Mesothelial cell of epicardium (in vitro differentiated cells): ENCODE measurements at regions not wholly inside any gene's neighbourhood (a gene's known extent, or its start where the extent isn't known, plus 50 kb on each side); places are given as distances from the start of the nearest gene placed in this dataset.

ENCODE experiments used
- DNase-seq, 2 experiments: peaks; one replicate each; pipeline ENCODE4 v3.0.0; 2021; ENCODE audit warnings: low spot score in 2 of 2; ENCODE audit not compliant: unreplicated experiment in 2 of 2
- H3K27ac Mint-ChIP-seq: 2 replicates; pipeline ENCODE4 v1.8.0; 2021; ENCODE audit warnings: mixed read lengths
- H3K27me3 Mint-ChIP-seq: 2 replicates; pipeline ENCODE4 v1.8.0; 2021; ENCODE audit warnings: low read depth, mixed read lengths
- H3K36me3 Mint-ChIP-seq: 2 replicates; pipeline ENCODE4 v1.8.0; 2021; ENCODE audit warnings: mixed read lengths
- H3K4me1 Mint-ChIP-seq: 2 replicates; pipeline ENCODE4 v1.8.0; 2021; ENCODE audit warnings: mixed read lengths
- H3K4me3 Mint-ChIP-seq: 2 replicates; pipeline ENCODE4 v1.8.0; 2021; ENCODE audit warnings: mild to moderate bottlenecking, moderate library complexity, mixed read lengths
- H3K9me3 Mint-ChIP-seq: 2 replicates; pipeline ENCODE4 v1.8.0; 2021; ENCODE audit warnings: mixed read lengths
- TF ChIP-seq, protein P1 (sequence below): fragments of 200-600 bp; sonication (generic); IDR thresholded peaks from one replicate; pipeline ENCODE4 v1.5.0; 2021; ENCODE audit warnings: antibody characterized with exemption; ENCODE audit not compliant: unreplicated experiment

DNA sequence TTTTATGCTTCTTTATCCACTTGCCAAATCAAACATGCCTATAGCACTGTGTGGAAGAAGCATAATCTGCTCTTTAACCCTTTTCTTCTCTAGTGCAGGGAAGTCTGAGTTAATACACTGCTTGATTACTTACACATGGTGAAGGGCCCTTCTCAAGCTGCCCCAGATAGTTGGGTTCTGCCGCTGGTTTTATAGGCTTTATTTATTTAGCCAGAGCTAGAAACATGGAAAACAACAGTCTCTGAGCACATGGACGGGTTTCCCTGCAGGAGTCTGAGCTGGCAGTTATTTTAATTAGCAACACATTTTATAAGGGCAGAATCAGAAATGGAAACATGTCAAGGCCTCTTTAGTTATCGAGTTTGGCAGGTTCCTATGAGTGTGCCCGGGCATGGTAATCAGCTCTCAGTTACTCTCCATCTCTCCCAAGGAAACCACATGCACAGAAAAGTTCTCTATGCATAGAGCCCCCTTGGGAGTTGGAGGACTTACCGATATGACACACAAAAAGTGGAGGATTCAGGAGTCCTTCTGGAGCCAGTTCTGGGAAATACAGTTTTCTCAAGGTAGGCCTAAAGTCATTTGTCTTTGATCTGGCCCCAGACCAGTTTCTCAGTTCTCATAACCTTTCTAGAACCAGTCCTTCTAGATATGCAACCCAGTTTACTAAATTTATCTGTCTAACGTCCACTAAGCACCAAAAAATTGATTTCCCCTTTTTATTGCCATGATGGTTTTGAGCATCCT is 564.8 kb downstream of the ACTL7B start:
- Mint-ChIP-seq H3K36me3 (no peaks in the 10 kb centered on the region), H3K4me1 (peaks cover 2% of the 10 kb centered on the region), H3K27ac (no peak overlapping the region), H3K27me3 (no peaks in the 10 kb centered on the region), H3K9me3 (no peaks in the 10 kb centered on the region), H3K4me3 (no peak overlapping the region)
- DNase-seq, result no peak
- TF ChIP-seq, protein P1, sequence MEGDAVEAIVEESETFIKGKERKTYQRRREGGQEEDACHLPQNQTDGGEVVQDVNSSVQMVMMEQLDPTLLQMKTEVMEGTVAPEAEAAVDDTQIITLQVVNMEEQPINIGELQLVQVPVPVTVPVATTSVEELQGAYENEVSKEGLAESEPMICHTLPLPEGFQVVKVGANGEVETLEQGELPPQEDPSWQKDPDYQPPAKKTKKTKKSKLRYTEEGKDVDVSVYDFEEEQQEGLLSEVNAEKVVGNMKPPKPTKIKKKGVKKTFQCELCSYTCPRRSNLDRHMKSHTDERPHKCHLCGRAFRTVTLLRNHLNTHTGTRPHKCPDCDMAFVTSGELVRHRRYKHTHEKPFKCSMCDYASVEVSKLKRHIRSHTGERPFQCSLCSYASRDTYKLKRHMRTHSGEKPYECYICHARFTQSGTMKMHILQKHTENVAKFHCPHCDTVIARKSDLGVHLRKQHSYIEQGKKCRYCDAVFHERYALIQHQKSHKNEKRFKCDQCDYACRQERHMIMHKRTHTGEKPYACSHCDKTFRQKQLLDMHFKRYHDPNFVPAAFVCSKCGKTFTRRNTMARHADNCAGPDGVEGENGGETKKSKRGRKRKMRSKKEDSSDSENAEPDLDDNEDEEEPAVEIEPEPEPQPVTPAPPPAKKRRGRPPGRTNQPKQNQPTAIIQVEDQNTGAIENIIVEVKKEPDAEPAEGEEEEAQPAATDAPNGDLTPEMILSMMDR, result no peak

DNA sequence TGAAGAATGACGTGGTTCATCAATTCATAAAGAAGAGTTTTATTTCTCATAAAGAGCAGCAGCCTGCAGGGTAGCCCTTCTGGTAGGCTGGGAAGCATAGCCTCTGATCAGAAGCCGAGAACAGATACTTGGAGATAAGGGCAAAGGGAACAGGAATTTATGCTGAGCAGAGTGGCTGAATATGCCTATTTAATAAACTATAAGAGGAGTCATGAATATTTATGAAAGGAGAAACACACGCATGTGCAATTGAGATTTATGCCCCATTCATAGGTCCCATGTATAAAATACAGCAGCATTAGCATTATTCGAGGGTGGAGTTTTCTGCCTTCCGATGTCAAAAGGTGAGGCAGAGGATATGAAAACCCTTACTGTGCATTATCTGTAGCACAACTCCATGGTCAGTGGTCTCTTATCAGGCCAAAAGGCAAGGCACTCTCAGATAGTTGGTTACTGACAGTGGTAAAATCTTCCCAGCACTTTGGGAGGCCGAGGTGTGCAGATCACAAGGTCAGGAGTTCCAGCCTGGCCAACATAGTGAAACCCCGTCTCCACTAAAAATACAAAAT is 569.1 kb downstream of the ACTL7B start:
- no peak for DNase-seq
- peaks cover 3% of the 10 kb centered on the region for H3K9me3 Mint-ChIP-seq
- no peaks in the 10 kb centered on the region for H3K27me3 Mint-ChIP-seq
- H3K4me3 Mint-ChIP-seq, result no peak overlapping the region
- no peaks in the 10 kb centered on the region for H3K36me3 Mint-ChIP-seq
- TF ChIP-seq, protein P1, result no peak
- H3K4me1 Mint-ChIP-seq, result no peaks in the 10 kb centered on the region
- H3K27ac Mint-ChIP-seq, result no peak overlapping the region

DNA sequence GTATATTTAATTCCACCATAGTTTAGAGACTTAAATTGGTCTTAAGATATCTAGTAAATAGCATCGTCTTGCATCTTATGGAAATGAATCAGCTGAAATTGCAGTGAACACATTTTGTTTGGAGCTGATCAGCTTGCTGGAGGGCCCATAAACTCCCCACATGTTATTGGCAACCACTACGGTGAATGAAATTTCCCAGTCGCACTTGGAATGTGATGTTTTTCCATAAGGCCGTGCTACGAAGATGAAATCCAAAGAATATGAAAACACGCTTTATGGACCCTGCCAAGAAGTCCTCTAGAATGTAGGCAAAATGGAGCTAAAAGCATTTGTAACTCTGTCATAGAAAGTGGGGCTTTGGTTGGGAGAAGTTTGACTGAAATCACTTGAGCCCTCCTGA is 572.1 kb downstream of the ACTL7B start:
- peaks cover 3% of the 10 kb centered on the region for H3K9me3 Mint-ChIP-seq
- H3K36me3 Mint-ChIP-seq, result no peaks in the 10 kb centered on the region
- no peak overlapping the region for H3K4me3 Mint-ChIP-seq
- TF ChIP-seq, protein P1, result no peak
- DNase-seq, result no peak
- H3K27ac Mint-ChIP-seq, result no peak overlapping the region
- H3K27me3 Mint-ChIP-seq, result peaks cover 4% of the 10 kb centered on the region
- no peaks in the 10 kb centered on the region for H3K4me1 Mint-ChIP-seq

DNA sequence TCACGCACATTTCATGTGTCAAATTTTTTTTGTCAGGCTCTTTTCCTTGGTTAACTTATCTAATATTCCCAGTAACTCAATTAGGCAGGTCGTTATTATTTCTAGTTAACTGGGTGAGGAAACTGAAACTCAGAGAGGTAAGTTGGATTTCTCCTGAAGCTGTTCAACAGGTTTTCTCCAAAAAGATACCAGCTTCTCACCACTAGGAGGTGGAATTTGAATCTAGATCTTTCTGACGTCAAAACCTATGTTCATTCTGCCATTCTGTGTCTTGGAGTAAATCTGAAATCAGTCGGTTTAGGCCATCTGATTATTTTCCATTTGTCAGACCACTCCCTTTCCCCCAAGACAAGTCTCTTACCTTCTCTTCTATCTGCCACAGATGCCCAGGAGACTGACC is 572.9 kb downstream of the ACTL7B start:
- TF ChIP-seq, protein P1, result peak; percentile 49
- Mint-ChIP-seq H3K27ac (no peak overlapping the region), H3K36me3 (no peaks in the 10 kb centered on the region), H3K4me1 (no peaks in the 10 kb centered on the region), H3K4me3 (no peak overlapping the region), H3K27me3 (peaks cover 4% of the 10 kb centered on the region), H3K9me3 (peaks cover 3% of the 10 kb centered on the region)
- DNase-seq, result no peak

DNA sequence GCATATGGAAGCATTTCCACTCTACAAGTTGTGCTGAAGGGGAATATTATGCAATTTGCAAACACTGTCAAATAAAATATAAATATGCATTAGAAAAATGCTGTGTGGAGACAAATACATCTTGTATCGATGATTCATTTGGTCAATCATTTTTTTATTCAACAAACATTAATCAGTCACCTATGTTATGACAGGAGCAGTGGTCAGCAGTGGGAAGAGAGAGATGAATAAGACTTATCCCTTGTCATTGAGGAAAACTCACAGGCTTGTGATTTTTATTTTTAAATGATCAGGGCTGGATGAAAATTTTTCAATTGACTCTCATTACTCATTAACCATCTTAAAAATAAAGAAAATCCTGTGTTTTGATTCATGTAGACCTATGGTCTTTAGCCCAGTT is 574.1 kb downstream of the ACTL7B start:
- Mint-ChIP-seq H3K4me1 (no peaks in the 10 kb centered on the region), H3K27ac (no peak overlapping the region), H3K27me3 (peaks cover 4% of the 10 kb centered on the region), H3K9me3 (peaks cover 7% of the 10 kb centered on the region), H3K4me3 (no peak overlapping the region), H3K36me3 (no peaks in the 10 kb centered on the region)
- no peak for DNase-seq
- TF ChIP-seq, protein P1, result no peak
